Hematopoietic multipotent progenitor cell treated with erythropoietin and hydrocortisone succinate and interleukin-3 and kit ligand, for 6 days (in vitro differentiated cells): ENCODE measurements at regions not wholly inside any gene's neighbourhood (a gene's known extent, or its start where the extent isn't known, plus 50 kb on each side); places are given as distances from the start of the nearest gene placed in this dataset.
"Not testable (repeated sequence)": the region's sequence is repeated elsewhere in the genome, so short reads cannot be mapped to it uniquely, and the experiment has no call there.

ENCODE experiments used
- DNase-seq: peaks from one replicate; pipeline ENCODE4 v3.0.0-alpha.2; 2015

GRCh38 chr20:56890011-56890410 lies 260.9 kb downstream of the TFAP2C start:
- no peak for DNase-seq

- peak; percentile 1 for DNase-seq
Measured at GRCh38 chr20:56893226-56893917, 264.3 kb downstream of the TFAP2C start.

GRCh38 chr20:56896447-56896846 lies 267.3 kb downstream of the TFAP2C start:
- no peak for DNase-seq

GRCh38 chr20:56897318-56897957 lies 268.3 kb downstream of the TFAP2C start:
- no peak for DNase-seq

GRCh38 chr20:56897958-56898349 lies 268.8 kb downstream of the TFAP2C start:
- DNase-seq, result no peak

- DNase-seq, result no peak
Measured at GRCh38 chr20:56899506-56899905, 270.4 kb downstream of the TFAP2C start.

- no peak for DNase-seq
Measured at GRCh38 chr20:56900252-56900651, 271.1 kb downstream of the TFAP2C start.

- no peak for DNase-seq
Measured at GRCh38 chr20:56903421-56903820, 274.3 kb downstream of the TFAP2C start.

- DNase-seq, result no peak
Measured at GRCh38 chr20:56903858-56904257, 274.8 kb downstream of the TFAP2C start.

GRCh38 chr20:56909918-56910714 lies 281.0 kb downstream of the TFAP2C start:
- no peak for DNase-seq

- DNase-seq, result no peak
Measured at GRCh38 chr20:56911946-56912345, 282.8 kb downstream of the TFAP2C start.

GRCh38 chr20:56914532-56914931 lies 285.4 kb downstream of the TFAP2C start:
- DNase-seq, result no peak

- no peak for DNase-seq
Measured at GRCh38 chr20:56916345-56916622, 287.2 kb downstream of the TFAP2C start.

- DNase-seq, result not testable (repeated sequence)
Measured at GRCh38 chr20:56920041-56920440, 290.9 kb downstream of the TFAP2C start.

GRCh38 chr20:56922497-56922896 lies 293.4 kb downstream of the TFAP2C start:
- DNase-seq, result no peak

- no peak for DNase-seq
Measured at GRCh38 chr20:56924292-56925081, 295.4 kb downstream of the TFAP2C start.

- DNase-seq, result no peak
Measured at GRCh38 chr20:56925082-56925830, 296.1 kb downstream of the TFAP2C start.

GRCh38 chr20:56925831-56926170 lies 296.7 kb downstream of the TFAP2C start:
- DNase-seq, result no peak

GRCh38 chr20:56926501-56926900 lies 297.4 kb downstream of the TFAP2C start:
- DNase-seq, result no peak

- no peak for DNase-seq
Measured at GRCh38 chr20:56927127-56927526, 298.0 kb downstream of the TFAP2C start.

- no peak for DNase-seq
Measured at GRCh38 chr20:56928007-56928406, 298.9 kb downstream of the TFAP2C start.

- no peak for DNase-seq
Measured at GRCh38 chr20:56929606-56930005, 300.5 kb downstream of the TFAP2C start.

GRCh38 chr20:56930876-56931275 lies 301.8 kb downstream of the TFAP2C start:
- DNase-seq, result no peak
